Endodermal cell (in vitro differentiated cells): ENCODE measurements at regions not wholly inside any gene's neighbourhood (a gene's known extent, or its start where the extent isn't known, plus 50 kb on each side); places are given as distances from the start of the nearest gene placed in this dataset.
A peak's percentile ranks its signal among the peaks of the same experiment; 100 is the strongest.
"Not testable (repeated sequence)": the region's sequence is repeated elsewhere in the genome, so short reads cannot be mapped to it uniquely, and the experiment has no call there.

ENCODE experiments used
- DNase-seq: peaks from one replicate; pipeline ENCODE4 v3.0.0-alpha.2; 2017
- H3K27ac ChIP-seq: 2 replicates; pipeline ENCODE4 v1.5.1; 2013; ENCODE audit warnings: mild to moderate bottlenecking, low read depth, low read length, moderate library complexity
- H3K27me3 ChIP-seq: 2 replicates; pipeline ENCODE4 v1.6.1; 2013; ENCODE audit warnings: mild to moderate bottlenecking, low read length, moderate library complexity; ENCODE audit not compliant: insufficient read depth, control insufficient read depth, poor library complexity, severe bottlenecking
- H3K36me3 ChIP-seq: 2 replicates; pipeline ENCODE4 v1.7.0; 2013; ENCODE audit warnings: mild to moderate bottlenecking, low read length, moderate library complexity; ENCODE audit not compliant: control insufficient read depth, insufficient read depth
- H3K4me1 ChIP-seq: one replicate; pipeline ENCODE4 v1.7.0; 2013; ENCODE audit warnings: low read length; ENCODE audit not compliant: control insufficient read depth, insufficient read depth
- H3K4me3 ChIP-seq: 2 replicates; pipeline ENCODE4 v1.5.1; 2013; ENCODE audit warnings: mild to moderate bottlenecking, low read length, moderate library complexity
- H3K9ac ChIP-seq: 2 replicates; pipeline ENCODE4 v1.6.1; 2013; ENCODE audit warnings: mild to moderate bottlenecking, low read length, moderate library complexity; ENCODE audit not compliant: poor library complexity, severe bottlenecking; ENCODE audit errors: extremely low read depth
- H3K9me3 ChIP-seq: 2 replicates; pipeline ENCODE4 v1.6.1; 2013; ENCODE audit warnings: mild to moderate bottlenecking, low read length, moderate library complexity; ENCODE audit not compliant: control insufficient read depth
- H3K27ac Mint-ChIP-seq: 2 replicates; pipeline ENCODE4 v1.8.0; 2020; ENCODE audit warnings: mixed read lengths
- H3K27me3 Mint-ChIP-seq: 2 replicates; pipeline ENCODE4 v1.8.0; 2021; ENCODE audit warnings: mild to moderate bottlenecking, mixed read lengths; ENCODE audit not compliant: insufficient read depth
- H3K36me3 Mint-ChIP-seq: 2 replicates; pipeline ENCODE4 v1.8.0; 2020; ENCODE audit warnings: low read depth, mixed read lengths
- H3K4me1 Mint-ChIP-seq: 2 replicates; pipeline ENCODE4 v1.8.0; 2020; ENCODE audit warnings: mixed read lengths
- H3K4me3 Mint-ChIP-seq: 2 replicates; pipeline ENCODE4 v1.8.0; 2020; ENCODE audit warnings: mild to moderate bottlenecking, moderate library complexity, mixed read lengths
- H3K9me3 Mint-ChIP-seq: 2 replicates; pipeline ENCODE4 v1.8.0; 2020; ENCODE audit warnings: mild to moderate bottlenecking, mixed read lengths
- WGBS, 2 experiments: methylation state at CpG; one replicate each; pipeline versions ENCODE4 v1.1.5 to v1.1.7; 2013; ENCODE audit warnings: missing lambda C conversion rate in 2 of 2, mixed read lengths in 1 of 2; ENCODE audit not compliant: insufficient coverage in 1 of 2, insufficient read length in 1 of 2; 5-methylcytosine and 5-hydroxymethylcytosine counted together
- TF ChIP-seq, protein P1 (sequence below): fragments of 200-600 bp; sonication (generic); conservative IDR thresholded peaks from 2 replicates; pipeline ENCODE4 v1.5.0; 2021; ENCODE audit warnings: antibody characterized with exemption, mild to moderate bottlenecking

DNA sequence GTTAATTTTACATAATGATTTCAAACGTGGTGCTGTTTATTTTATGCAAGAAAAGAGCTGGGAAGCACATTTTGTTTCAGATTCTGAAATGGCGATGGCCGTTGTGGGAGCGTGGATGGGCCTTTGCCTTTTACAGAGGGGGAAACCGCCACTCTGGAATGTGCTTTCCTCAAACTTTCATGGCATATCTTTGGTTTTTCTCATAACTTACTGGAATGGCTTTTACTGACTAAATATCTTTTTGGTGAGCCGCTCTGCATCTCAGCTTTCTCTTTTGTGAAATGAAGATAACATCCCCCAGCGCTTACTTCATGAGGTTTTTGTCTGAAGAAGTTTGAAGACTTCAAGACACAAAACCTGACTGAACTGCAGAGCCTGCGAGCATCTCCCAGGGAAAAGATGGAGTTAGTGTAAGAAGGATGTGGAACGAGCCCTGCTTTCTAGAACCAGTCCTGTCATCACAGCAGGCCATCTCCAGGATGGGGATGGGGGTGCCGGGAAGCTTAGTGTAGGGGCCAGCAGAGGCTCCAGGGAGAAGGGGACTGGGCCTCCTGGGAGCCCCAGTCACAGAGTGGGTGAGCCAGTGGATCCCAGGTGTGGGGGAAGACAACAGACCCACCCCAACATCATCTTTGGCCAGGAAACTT is 61.8 kb upstream of the TIAM2 start:
- DNase-seq: no peak
- Mint-ChIP-seq H3K36me3 (no peaks in the 10 kb centered on the region), H3K9me3 (no peaks in the 10 kb centered on the region), H3K4me3 (no peak overlapping the region), H3K27ac (peak overlapping the region; percentile 89), H3K27me3 (no peaks in the 10 kb centered on the region), H3K4me1 (peaks cover 44% of the 10 kb centered on the region)
- H3K36me3 ChIP-seq: no peaks in the 10 kb centered on the region
- no peaks in the 10 kb centered on the region for H3K9me3 ChIP-seq
- H3K4me1 ChIP-seq: peaks cover 21% of the 10 kb centered on the region
- WGBS, 2 experiments: 89 to 90% methylated on average over 8 to 10 of the region's 10 CpGs
- no peak overlapping the region for H3K9ac ChIP-seq
- TF ChIP-seq, protein P1, sequence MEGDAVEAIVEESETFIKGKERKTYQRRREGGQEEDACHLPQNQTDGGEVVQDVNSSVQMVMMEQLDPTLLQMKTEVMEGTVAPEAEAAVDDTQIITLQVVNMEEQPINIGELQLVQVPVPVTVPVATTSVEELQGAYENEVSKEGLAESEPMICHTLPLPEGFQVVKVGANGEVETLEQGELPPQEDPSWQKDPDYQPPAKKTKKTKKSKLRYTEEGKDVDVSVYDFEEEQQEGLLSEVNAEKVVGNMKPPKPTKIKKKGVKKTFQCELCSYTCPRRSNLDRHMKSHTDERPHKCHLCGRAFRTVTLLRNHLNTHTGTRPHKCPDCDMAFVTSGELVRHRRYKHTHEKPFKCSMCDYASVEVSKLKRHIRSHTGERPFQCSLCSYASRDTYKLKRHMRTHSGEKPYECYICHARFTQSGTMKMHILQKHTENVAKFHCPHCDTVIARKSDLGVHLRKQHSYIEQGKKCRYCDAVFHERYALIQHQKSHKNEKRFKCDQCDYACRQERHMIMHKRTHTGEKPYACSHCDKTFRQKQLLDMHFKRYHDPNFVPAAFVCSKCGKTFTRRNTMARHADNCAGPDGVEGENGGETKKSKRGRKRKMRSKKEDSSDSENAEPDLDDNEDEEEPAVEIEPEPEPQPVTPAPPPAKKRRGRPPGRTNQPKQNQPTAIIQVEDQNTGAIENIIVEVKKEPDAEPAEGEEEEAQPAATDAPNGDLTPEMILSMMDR: no peak
- no peak overlapping the region for H3K4me3 ChIP-seq
- no peak overlapping the region for H3K27ac ChIP-seq
- no peaks in the 10 kb centered on the region for H3K27me3 ChIP-seq

DNA sequence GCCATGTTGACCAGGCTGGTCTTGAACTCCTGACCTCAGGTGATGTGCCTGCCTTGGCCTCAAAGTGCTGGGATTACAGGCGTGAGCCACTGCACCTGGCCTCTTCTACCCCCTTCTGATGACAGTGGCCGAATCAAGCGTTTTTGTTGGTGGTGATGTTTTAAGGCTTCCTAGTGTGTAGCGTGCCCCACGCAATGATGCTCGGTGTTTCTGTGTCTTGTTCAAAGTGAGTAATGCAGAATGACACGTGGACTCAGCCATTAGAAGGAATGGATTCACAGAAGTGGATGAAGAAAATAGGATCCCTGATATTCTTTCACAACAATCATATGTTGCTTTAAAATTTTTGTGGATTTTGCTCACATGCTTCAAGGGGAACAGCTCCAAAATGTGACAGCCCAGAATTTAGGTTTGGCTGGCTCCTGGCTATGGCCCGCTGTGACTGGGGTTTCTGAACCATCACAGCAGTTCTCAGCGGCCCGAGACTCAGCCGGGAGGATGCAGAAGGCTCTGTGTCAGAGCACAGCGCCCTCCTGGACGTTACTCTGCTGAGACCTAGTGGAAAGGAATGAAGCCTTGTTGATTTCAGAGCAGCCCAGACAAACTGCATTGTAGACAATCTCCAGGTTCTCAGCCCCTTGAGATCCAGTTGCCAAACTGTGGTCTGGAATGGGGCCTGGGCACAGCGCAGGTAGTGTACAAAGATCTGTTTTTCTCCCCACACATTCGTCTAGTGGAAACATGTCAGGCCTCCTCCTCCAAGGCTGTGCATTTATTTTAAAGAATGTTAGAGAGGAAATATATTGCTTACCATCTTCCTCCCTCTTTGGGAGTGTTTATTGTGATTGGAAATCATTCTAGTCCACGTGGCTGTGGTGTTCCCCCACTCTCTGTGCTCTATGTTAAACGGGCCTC is 57.6 kb upstream of the TIAM2 start:
- Histone ChIP-seq H3K9me3 (no peaks in the 10 kb centered on the region), H3K4me3 (no peak overlapping the region), H3K27me3 (no peaks in the 10 kb centered on the region), H3K27ac (no peak overlapping the region), H3K36me3 (no peaks in the 10 kb centered on the region), H3K9ac (no peak overlapping the region), H3K4me1 (peaks cover 9% of the 10 kb centered on the region)
- peak; percentile 79 for DNase-seq
- TF ChIP-seq, protein P1: peak; percentile 44
- Mint-ChIP-seq H3K36me3 (no peaks in the 10 kb centered on the region), H3K27me3 (no peaks in the 10 kb centered on the region), H3K27ac (peak overlapping the region; percentile 84), H3K4me3 (no peak overlapping the region), H3K4me1 (peaks cover 19% of the 10 kb centered on the region), H3K9me3 (no peaks in the 10 kb centered on the region)
- 79% methylated on average over 10 to 17 of the region's 17 CpGs for WGBS, 2 experiments

GRCh38 chr6:154938221-154938580 is 56.9 kb upstream of the TIAM2 start:
- H3K27ac ChIP-seq: no peak overlapping the region

GRCh38 chr6:154938727-154939285 is 56.3 kb upstream of the TIAM2 start:
- H3K27me3 Mint-ChIP-seq, H3K36me3 Mint-ChIP-seq, H3K9me3 ChIP-seq, DNase-seq, H3K27ac ChIP-seq, H3K27ac Mint-ChIP-seq, H3K9me3 Mint-ChIP-seq, H3K4me3 ChIP-seq, H3K27me3 ChIP-seq, H3K4me1 ChIP-seq, H3K4me1 Mint-ChIP-seq, H3K9ac ChIP-seq, H3K4me3 Mint-ChIP-seq, H3K36me3 ChIP-seq: not testable (repeated sequence)
- WGBS, 2 experiments: 93 to 95% methylated on average over 13 to 15 of the region's 16 CpGs

More at GRCh38 chr6:154938221-154938580, 56.9 kb upstream of the TIAM2 start:
- Histone ChIP-seq H3K36me3 (no peaks in the 10 kb centered on the region), H3K27me3 (no peaks in the 10 kb centered on the region), H3K4me3 (no peak overlapping the region), H3K4me1 (peaks cover 3% of the 10 kb centered on the region), H3K9ac (no peak overlapping the region), H3K9me3 (no peaks in the 10 kb centered on the region)
- H3K4me3 Mint-ChIP-seq: no peak overlapping the region
- no peaks in the 10 kb centered on the region for H3K27me3 Mint-ChIP-seq
- H3K9me3 Mint-ChIP-seq: no peaks in the 10 kb centered on the region
- DNase-seq: no peak
- peak overlapping the region; percentile 84 for H3K27ac Mint-ChIP-seq
- WGBS, 2 experiments: 91 to 93% methylated on average over 9 of the region's 9 CpGs
- no peaks in the 10 kb centered on the region for H3K36me3 Mint-ChIP-seq
- TF ChIP-seq, protein P1: no peak
- H3K4me1 Mint-ChIP-seq: peaks cover 12% of the 10 kb centered on the region
